ENCODE measurements at regions not wholly inside any gene's neighbourhood (a gene's known extent, or its start where the extent isn't known, plus 50 kb on each side); places are given as distances from the start of the nearest gene placed in this dataset.
"Not testable (repeated sequence)": the region's sequence is repeated elsewhere in the genome, so short reads cannot be mapped to it uniquely, and the experiment has no call there.

GRCh38 chr14:41549821-41550607 is 56.7 kb upstream of the LRFN5 start:
- H3K4me1 ChIP-seq (ENCODE audit: low read length): no peaks in the 10 kb centered on the region
- H4K20me1 ChIP-seq (ENCODE audit: insufficient read depth, low read depth, low read length): no peaks in the 10 kb centered on the region
- no peaks in the 10 kb centered on the region for H3K27me3 ChIP-seq (ENCODE audit: low read length)
- H3K27ac ChIP-seq (ENCODE audit: low read length): no peak overlapping the region
- no peak overlapping the region for H3K4me3 ChIP-seq (ENCODE audit: low read length)
- H3K9me3 ChIP-seq (ENCODE audit: low read length): no peaks in the 10 kb centered on the region
- no peak overlapping the region for H3K4me2 ChIP-seq (ENCODE audit: low read depth, low read length, poor library complexity, severe bottlenecking)
- H3K36me3 ChIP-seq (ENCODE audit: insufficient read depth, low read length): no peaks in the 10 kb centered on the region
- DNase-seq: no peak
- H3K79me2 ChIP-seq (ENCODE audit: low read length): no peaks in the 10 kb centered on the region
- no peaks in the 10 kb centered on the region for H3K9me2 ChIP-seq (replicated peaks; ENCODE audit: insufficient read depth, low read length)
- no peak overlapping the region for H2AFZ ChIP-seq (ENCODE audit: low read length)
- H3K9ac ChIP-seq (ENCODE audit: low read length): no peak overlapping the region

GRCh38 chr14:41549282-41549681 is 57.4 kb upstream of the LRFN5 start:
- no peaks in the 10 kb centered on the region for H3K4me1 ChIP-seq (ENCODE audit: low read length)
- H3K9me3 ChIP-seq (ENCODE audit: low read length): no peaks in the 10 kb centered on the region
- H3K79me2 ChIP-seq (ENCODE audit: low read length): no peaks in the 10 kb centered on the region
- no peaks in the 10 kb centered on the region for H3K9me2 ChIP-seq (replicated peaks; ENCODE audit: insufficient read depth, low read length)
- DNase-seq: no peak
- H3K9ac ChIP-seq (ENCODE audit: low read length): no peak overlapping the region
- no peaks in the 10 kb centered on the region for H3K27me3 ChIP-seq (ENCODE audit: low read length)
- H3K27ac ChIP-seq (ENCODE audit: low read length): no peak overlapping the region
- no peaks in the 10 kb centered on the region for H4K20me1 ChIP-seq (ENCODE audit: insufficient read depth, low read depth, low read length)
- no peak overlapping the region for H3K4me3 ChIP-seq (ENCODE audit: low read length)
- no peak overlapping the region for H2AFZ ChIP-seq (ENCODE audit: low read length)
- H3K36me3 ChIP-seq (ENCODE audit: insufficient read depth, low read length): no peaks in the 10 kb centered on the region
- H3K4me2 ChIP-seq (ENCODE audit: low read depth, low read length, poor library complexity, severe bottlenecking): no peak overlapping the region

DNA sequence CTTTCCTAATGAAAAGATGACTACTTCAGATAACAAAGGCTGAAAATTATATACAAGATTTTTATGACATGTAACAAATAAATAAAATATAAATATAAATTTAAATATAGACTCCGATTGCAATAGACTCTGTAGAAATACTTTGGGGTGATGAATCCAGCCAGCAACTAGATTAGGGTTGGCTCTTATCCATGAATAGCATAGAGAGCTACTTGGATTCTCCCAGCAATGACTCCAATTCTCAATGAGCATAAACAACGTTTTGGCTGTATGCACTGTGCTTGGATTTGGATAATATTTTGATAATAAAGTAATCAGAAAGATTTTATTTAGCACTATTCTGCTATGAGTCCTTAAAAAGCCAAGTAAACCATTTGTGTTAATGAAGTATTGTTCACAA is 58.0 kb upstream of the LRFN5 start:
- no peaks in the 10 kb centered on the region for H3K27me3 ChIP-seq (ENCODE audit: low read length)
- H3K79me2 ChIP-seq (ENCODE audit: low read length): no peaks in the 10 kb centered on the region
- H3K9ac ChIP-seq (ENCODE audit: low read length): no peak overlapping the region
- H3K4me3 ChIP-seq (ENCODE audit: low read length): no peak overlapping the region
- no peaks in the 10 kb centered on the region for H3K9me2 ChIP-seq (replicated peaks; ENCODE audit: insufficient read depth, low read length)
- no peaks in the 10 kb centered on the region for H4K20me1 ChIP-seq (ENCODE audit: insufficient read depth, low read depth, low read length)
- H3K4me1 ChIP-seq (ENCODE audit: low read length): no peaks in the 10 kb centered on the region
- no peak overlapping the region for H3K27ac ChIP-seq (ENCODE audit: low read length)
- H2AFZ ChIP-seq (ENCODE audit: low read length): no peak overlapping the region
- no peaks in the 10 kb centered on the region for H3K36me3 ChIP-seq (ENCODE audit: insufficient read depth, low read length)
- H3K9me3 ChIP-seq (ENCODE audit: low read length): no peaks in the 10 kb centered on the region
- no peak overlapping the region for H3K4me2 ChIP-seq (ENCODE audit: low read depth, low read length, poor library complexity, severe bottlenecking)
- DNase-seq: no peak

GRCh38 chr14:41541333-41541732 is 65.3 kb upstream of the LRFN5 start:
- Histone ChIP-seq H3K9me2 (replicated peaks; ENCODE audit: insufficient read depth, low read length) (no peaks in the 10 kb centered on the region), H3K4me2 (ENCODE audit: low read depth, low read length, poor library complexity, severe bottlenecking) (no peak overlapping the region), H3K36me3 (ENCODE audit: insufficient read depth, low read length) (no peaks in the 10 kb centered on the region), H3K4me3 (ENCODE audit: low read length) (no peak overlapping the region), H4K20me1 (ENCODE audit: insufficient read depth, low read depth, low read length) (no peaks in the 10 kb centered on the region), H3K79me2 (ENCODE audit: low read length) (no peaks in the 10 kb centered on the region), H3K4me1 (ENCODE audit: low read length) (no peaks in the 10 kb centered on the region), H3K27me3 (ENCODE audit: low read length) (no peaks in the 10 kb centered on the region), H3K27ac (ENCODE audit: low read length) (no peak overlapping the region), H2AFZ (ENCODE audit: low read length) (no peak overlapping the region), H3K9ac (ENCODE audit: low read length) (no peak overlapping the region), H3K9me3 (ENCODE audit: low read length) (no peaks in the 10 kb centered on the region; the same call in 1 of the 2 replicates)
- no peak for DNase-seq

- Histone ChIP-seq H3K9me2 (replicated peaks; ENCODE audit: insufficient read depth, low read length) (peaks cover 3% of the 10 kb centered on the region), H3K9ac (ENCODE audit: low read length) (no peak overlapping the region), H3K27ac (ENCODE audit: low read length) (no peak overlapping the region), H3K36me3 (ENCODE audit: insufficient read depth, low read length) (no peaks in the 10 kb centered on the region), H3K9me3 (ENCODE audit: low read length) (no peaks in the 10 kb centered on the region), H3K4me1 (ENCODE audit: low read length) (no peaks in the 10 kb centered on the region), H2AFZ (ENCODE audit: low read length) (no peak overlapping the region), H3K4me3 (ENCODE audit: low read length) (no peak overlapping the region), H3K27me3 (ENCODE audit: low read length) (no peaks in the 10 kb centered on the region), H3K79me2 (ENCODE audit: low read length) (no peaks in the 10 kb centered on the region), H3K4me2 (ENCODE audit: low read depth, low read length, poor library complexity, severe bottlenecking) (no peak overlapping the region), H4K20me1 (ENCODE audit: insufficient read depth, low read depth, low read length) (no peaks in the 10 kb centered on the region)
- no peak for DNase-seq
Observed at GRCh38 chr14:41532255-41532654, 74.4 kb upstream of the LRFN5 start.

DNA sequence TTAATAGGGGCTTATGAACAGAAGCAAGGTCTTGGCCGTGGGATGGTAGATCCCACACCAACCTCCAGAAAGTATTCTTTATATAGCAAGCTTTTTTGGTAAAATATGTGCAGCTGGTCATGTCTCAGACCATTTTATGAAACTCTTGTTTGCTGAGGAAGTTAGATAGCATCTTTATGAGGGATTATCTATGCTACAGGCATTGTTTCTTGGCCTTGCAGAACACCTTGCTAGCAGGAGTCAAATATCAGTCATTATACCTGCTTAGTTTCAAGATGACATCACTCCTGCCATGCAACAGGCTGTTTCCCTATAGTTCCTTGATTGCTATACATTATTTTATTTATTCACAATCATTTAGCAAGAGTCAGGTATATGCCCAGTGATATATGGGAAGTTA is 84.8 kb upstream of the LRFN5 start:
- no peaks in the 10 kb centered on the region for H4K20me1 ChIP-seq (ENCODE audit: insufficient read depth, low read depth, low read length)
- H3K36me3 ChIP-seq (ENCODE audit: insufficient read depth, low read length): no peaks in the 10 kb centered on the region
- H3K9me3 ChIP-seq (ENCODE audit: low read length): no peaks in the 10 kb centered on the region
- no peaks in the 10 kb centered on the region for H3K79me2 ChIP-seq (ENCODE audit: low read length)
- H3K27me3 ChIP-seq (ENCODE audit: low read length): 0 out of 2 replicates have a peak, but pooled peaks cover 2% of the 10 kb centered on the region
- H3K9me2 ChIP-seq (replicated peaks; ENCODE audit: insufficient read depth, low read length): no peaks in the 10 kb centered on the region
- no peaks in the 10 kb centered on the region for H3K4me1 ChIP-seq (ENCODE audit: low read length)
- no peak overlapping the region for H3K9ac ChIP-seq (ENCODE audit: low read length)
- no peak overlapping the region for H3K4me3 ChIP-seq (ENCODE audit: low read length)
- H3K27ac ChIP-seq (ENCODE audit: low read length): no peak overlapping the region
- no peak overlapping the region for H3K4me2 ChIP-seq (ENCODE audit: low read depth, low read length, poor library complexity, severe bottlenecking)
- H2AFZ ChIP-seq (ENCODE audit: low read length): no peak overlapping the region
- DNase-seq: no peak

DNA sequence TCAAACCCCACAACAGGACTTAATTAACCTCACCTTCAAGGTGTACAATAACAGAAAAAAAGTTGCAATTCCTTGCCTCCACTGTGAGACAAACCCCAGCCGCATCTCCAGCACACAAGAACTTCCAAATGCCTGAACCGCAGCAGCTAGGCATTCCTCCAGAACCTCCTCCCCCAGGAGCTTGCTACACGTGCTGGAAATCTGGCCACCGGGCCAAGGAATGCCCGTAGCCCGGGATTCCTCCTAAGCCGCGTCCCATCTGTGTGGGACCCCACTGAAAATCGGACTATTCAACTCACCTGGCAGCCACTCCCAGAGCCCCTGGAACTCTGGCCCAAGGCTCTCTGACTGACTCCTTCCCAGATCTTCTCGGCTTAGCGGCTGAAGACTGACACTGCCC is 88.6 kb upstream of the LRFN5 start:
- H3K79me2 ChIP-seq (ENCODE audit: low read length); H3K9me2 ChIP-seq (replicated peaks; ENCODE audit: insufficient read depth, low read length); H3K9ac ChIP-seq (ENCODE audit: low read length); H3K27me3 ChIP-seq (ENCODE audit: low read length); H3K4me2 ChIP-seq (ENCODE audit: low read depth, low read length, poor library complexity, severe bottlenecking); H3K9me3 ChIP-seq (ENCODE audit: low read length); H3K36me3 ChIP-seq (ENCODE audit: insufficient read depth, low read length); DNase-seq; H3K4me1 ChIP-seq (ENCODE audit: low read length); H2AFZ ChIP-seq (ENCODE audit: low read length); H3K4me3 ChIP-seq (ENCODE audit: low read length); H3K27ac ChIP-seq (ENCODE audit: low read length); H4K20me1 ChIP-seq (ENCODE audit: insufficient read depth, low read depth, low read length): not testable (repeated sequence)

DNA sequence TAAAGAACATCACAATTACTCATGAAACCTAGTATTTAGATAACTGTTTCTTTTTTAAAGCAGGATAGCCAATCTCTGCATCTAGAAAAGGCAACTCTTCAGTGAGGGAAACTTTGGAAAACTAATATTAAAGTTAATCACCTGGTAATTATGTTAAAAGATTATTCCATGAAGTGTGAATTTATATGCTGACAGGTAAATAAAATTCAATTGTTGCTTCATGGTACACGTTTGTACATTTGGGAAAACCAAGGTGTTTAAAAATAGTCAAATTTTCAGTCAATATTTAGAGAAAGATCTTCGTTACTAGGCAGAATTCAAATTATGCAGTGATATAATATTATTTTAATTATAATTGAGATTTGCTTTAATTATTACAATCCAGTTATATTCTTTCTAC is 100.1 kb upstream of the LRFN5 start:
- Histone ChIP-seq H3K36me3 (ENCODE audit: insufficient read depth, low read length) (no peaks in the 10 kb centered on the region), H3K4me3 (ENCODE audit: low read length) (no peak overlapping the region), H3K27ac (ENCODE audit: low read length) (no peak overlapping the region), H3K4me1 (ENCODE audit: low read length) (no peaks in the 10 kb centered on the region), H2AFZ (ENCODE audit: low read length) (no peak overlapping the region), H3K4me2 (ENCODE audit: low read depth, low read length, poor library complexity, severe bottlenecking) (no peak overlapping the region), H3K79me2 (ENCODE audit: low read length) (no peaks in the 10 kb centered on the region), H3K27me3 (ENCODE audit: low read length) (no peaks in the 10 kb centered on the region; the same call in 1 of the 2 replicates), H3K9me2 (replicated peaks; ENCODE audit: insufficient read depth, low read length) (no peaks in the 10 kb centered on the region), H3K9me3 (ENCODE audit: low read length) (no peaks in the 10 kb centered on the region), H3K9ac (ENCODE audit: low read length) (no peak overlapping the region), H4K20me1 (ENCODE audit: insufficient read depth, low read depth, low read length) (no peaks in the 10 kb centered on the region)
- DNase-seq: no peak

Data from Karpas-422 (cell line).